Astrocyte (in vitro differentiated cells and primary cell): ENCODE measurements at regions not wholly inside any gene's neighbourhood (a gene's known extent, or its start where the extent isn't known, plus 50 kb on each side); places are given as distances from the start of the nearest gene placed in this dataset.

ENCODE experiments used
- CTCF ChIP-seq: IDR thresholded peaks from 2 replicates; pipeline ENCODE4 v1.5.1; 2011; ENCODE audit warnings: low read depth, mild to moderate bottlenecking, inconsistent platforms, low read length, moderate library complexity; ENCODE audit not compliant: insufficient read depth
- EZH2 ChIP-seq: IDR thresholded peaks from 2 replicates; pipeline ENCODE4 v1.6.1; 2012; ENCODE audit warnings: mild to moderate bottlenecking, low read length, inconsistent platforms; ENCODE audit not compliant: insufficient read depth

- TF ChIP-seq CTCF (no peak), EZH2 (no peak)
These were observed 135.6 kb downstream of the TFAP2C start for GRCh38 chr20:56764671-56765070.
